ENCODE measurements at regions not wholly inside any gene's neighbourhood (a gene's known extent, or its start where the extent isn't known, plus 50 kb on each side); places are given as distances from the start of the nearest gene placed in this dataset.

GRCh38 chr12:124167141-124167540 lies 127.8 kb upstream of the RFLNA start:
- ATAC-seq (no peak), DNase-seq (ENCODE audit: low spot score in 2 of 2) (no peak)
- no peak overlapping the region for H3K27ac Mint-ChIP-seq
- no peaks in the 10 kb centered on the region for H3K36me3 Mint-ChIP-seq
- peaks cover 0 to 8% of the 10 kb centered on the region in 2 donors for H3K9me3 Mint-ChIP-seq

DNA sequence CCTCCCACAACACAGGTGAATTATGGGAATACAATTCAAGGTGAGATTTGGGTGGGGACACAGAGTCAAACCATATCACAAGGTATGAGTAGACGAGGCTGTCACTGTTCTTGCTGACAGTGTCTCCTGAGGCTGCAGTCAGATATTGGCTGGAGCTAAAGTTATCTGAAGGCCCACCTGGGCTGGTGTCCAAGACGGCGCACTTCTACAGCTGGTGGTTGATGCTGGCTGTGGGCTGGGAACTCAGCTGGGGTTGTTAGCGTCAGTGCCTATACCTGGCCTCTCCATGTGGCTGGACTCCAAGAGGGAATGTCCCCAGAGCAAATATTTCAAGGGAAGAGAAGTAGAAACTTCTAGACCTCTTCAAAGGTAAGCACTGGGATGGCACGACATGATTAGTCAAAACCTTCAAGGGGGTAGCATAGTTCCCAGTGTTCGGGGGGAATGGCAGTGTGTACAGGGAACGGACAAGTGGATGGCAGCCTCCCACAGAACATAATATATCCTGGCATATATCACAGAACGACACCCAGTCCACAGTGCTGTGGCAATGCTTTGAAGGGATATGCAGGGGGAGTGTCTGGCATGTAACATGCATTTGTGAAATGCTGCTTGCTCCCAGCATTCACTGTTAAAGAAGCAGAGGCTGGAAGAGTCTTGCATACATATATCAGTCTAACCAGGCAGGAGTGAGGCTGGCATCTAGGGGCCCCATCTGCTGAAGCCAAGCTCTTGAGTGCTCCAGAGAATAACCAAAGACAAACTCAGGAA lies 126.7 kb upstream of the RFLNA start:
- ATAC-seq (no peak), DNase-seq (ENCODE audit: low spot score in 2 of 2) (no peak)
- H3K36me3 Mint-ChIP-seq = no peaks in the 10 kb centered on the region

GRCh38 chr12:124169577-124170284 lies 125.2 kb upstream of the RFLNA start:
- DNase-seq (ENCODE audit: low spot score in 2 of 2) = no peak
- H3K27ac Mint-ChIP-seq = no peak overlapping the region
- H3K9me3 Mint-ChIP-seq = peaks cover 0 to 8% of the 10 kb centered on the region in 2 donors
- ATAC-seq = no peak
- H3K36me3 Mint-ChIP-seq = no peaks in the 10 kb centered on the region

More for the DNA sequence above, 126.7 kb upstream of the RFLNA start:
- Mint-ChIP-seq H3K9me3 (peaks cover 0 to 8% of the 10 kb centered on the region in 2 donors), H3K27ac (no peak overlapping the region)

DNA sequence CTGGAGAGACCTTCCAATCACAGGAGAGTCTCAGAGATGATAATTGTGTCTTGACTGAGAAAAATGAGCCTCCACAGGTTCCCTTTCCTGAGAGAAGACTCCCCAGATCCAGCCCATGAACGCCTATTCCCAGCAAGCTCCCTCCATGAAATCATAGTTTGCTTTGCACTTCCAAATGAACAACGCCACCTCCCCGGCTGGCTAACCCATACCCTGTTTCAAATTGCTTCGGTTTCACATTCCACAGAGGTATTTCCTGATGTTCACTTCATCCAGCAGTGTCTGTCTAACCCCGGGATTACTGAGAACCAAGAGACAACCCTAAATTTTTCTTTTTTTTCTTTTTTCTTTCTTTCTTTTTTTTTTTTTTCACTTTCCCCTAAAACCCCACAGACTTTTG lies 124.1 kb upstream of the RFLNA start:
- ATAC-seq (no peak), DNase-seq (ENCODE audit: low spot score in 2 of 2) (no peak)
- Mint-ChIP-seq H3K36me3 (no peaks in the 10 kb centered on the region), H3K27ac (no peak overlapping the region), H3K9me3 (peaks cover 0 to 3% of the 10 kb centered on the region in 2 donors)

DNA sequence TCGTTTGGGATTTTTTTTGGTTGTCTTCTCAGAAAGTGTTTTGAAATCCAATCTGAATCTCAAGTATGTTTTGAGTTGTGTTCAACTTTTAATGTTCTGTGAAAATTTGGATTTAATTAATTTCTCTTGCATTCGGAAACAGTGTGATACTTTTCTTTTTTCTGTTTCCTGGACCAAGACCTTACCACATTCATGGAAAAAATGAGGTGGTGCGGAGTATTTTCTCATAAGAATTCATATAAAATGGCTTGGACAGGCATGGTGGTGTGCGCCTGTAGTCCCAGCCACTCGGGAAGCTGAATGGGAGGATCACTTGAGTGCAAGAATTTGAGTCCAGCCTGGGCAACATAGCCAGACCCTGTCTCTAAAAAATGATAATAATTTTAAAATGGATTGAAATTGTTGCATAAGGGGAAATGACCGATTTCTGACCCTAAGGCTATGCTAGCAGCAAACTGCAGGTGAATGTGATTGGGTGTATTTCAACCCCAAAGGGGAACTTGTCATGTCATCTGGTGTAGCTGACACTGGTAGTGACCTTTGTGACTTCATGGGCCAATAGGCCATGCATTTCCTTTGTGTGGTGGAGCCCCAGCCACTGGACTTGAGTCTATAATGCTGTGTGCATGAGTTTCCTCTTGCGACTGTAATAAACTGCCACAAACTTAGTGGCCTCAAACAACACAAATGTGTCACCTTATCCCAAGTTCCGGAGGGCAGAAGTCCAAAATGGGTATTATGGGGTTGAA lies 123.5 kb upstream of the RFLNA start:
- no peak for ATAC-seq
- no peaks in the 10 kb centered on the region for H3K36me3 Mint-ChIP-seq
- H3K9me3 Mint-ChIP-seq = peaks cover 0 to 3% of the 10 kb centered on the region in 2 donors

DNA sequence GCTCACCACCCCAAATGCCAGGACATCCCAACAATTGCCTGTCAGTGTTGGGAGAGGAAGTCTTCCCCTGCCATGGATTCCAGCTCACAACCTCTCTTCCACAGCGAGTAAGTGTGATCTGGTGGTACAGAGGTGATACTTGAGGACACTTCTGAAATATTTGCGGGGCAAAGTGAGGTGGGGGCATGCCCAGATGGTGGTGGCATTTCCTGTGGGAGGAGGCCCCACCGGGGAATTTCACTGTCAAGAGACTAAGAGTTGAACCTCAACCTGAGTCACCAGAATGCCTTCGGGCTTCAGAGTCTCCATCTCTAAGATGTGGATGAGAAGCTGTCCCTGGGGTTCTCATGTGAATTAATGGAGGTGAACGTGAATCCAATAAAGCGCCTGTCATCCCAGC lies 122.3 kb upstream of the RFLNA start:
- H3K9me3 Mint-ChIP-seq = peaks cover 0 to 1% of the 10 kb centered on the region in 2 donors
- DNase-seq (ENCODE audit: low spot score in 2 of 2) = no peak
- no peak overlapping the region for H3K27ac Mint-ChIP-seq
- H3K36me3 Mint-ChIP-seq = no peaks in the 10 kb centered on the region
- ATAC-seq = no peak

More for the DNA sequence above, 123.5 kb upstream of the RFLNA start:
- H3K27ac Mint-ChIP-seq = no peak overlapping the region
- DNase-seq (ENCODE audit: low spot score in 2 of 2) = no peak

GRCh38 chr12:124173692-124174091 lies 121.2 kb upstream of the RFLNA start:
- no peak for DNase-seq (ENCODE audit: low spot score in 2 of 2)
- Mint-ChIP-seq H3K36me3 (no peaks in the 10 kb centered on the region), H3K27ac (no peak overlapping the region), H3K9me3 (no peaks in the 10 kb centered on the region)
- ATAC-seq = no peak

GRCh38 chr12:124174451-124175348 lies 120.2 kb upstream of the RFLNA start:
- H3K27ac Mint-ChIP-seq = no peak overlapping the region
- DNase-seq (ENCODE audit: low spot score in 2 of 2) (no peak), ATAC-seq (no peak)
- H3K36me3 Mint-ChIP-seq = no peaks in the 10 kb centered on the region
- H3K9me3 Mint-ChIP-seq = no peaks in the 10 kb centered on the region

GRCh38 chr12:124175704-124176103 lies 119.2 kb upstream of the RFLNA start:
- DNase-seq (ENCODE audit: low spot score in 2 of 2) = no peak
- no peak for ATAC-seq
- Mint-ChIP-seq H3K36me3 (no peaks in the 10 kb centered on the region), H3K9me3 (no peaks in the 10 kb centered on the region), H3K27ac (no peak overlapping the region)

GRCh38 chr12:124177276-124177950 lies 117.5 kb upstream of the RFLNA start:
- Mint-ChIP-seq H3K36me3 (no peaks in the 10 kb centered on the region), H3K9me3 (no peaks in the 10 kb centered on the region), H3K27ac (no peak overlapping the region)
- DNase-seq (ENCODE audit: low spot score in 2 of 2) = no peak
- no peak for ATAC-seq

GRCh38 chr12:124177951-124178316 lies 117.0 kb upstream of the RFLNA start:
- no peak for ATAC-seq
- DNase-seq (ENCODE audit: low spot score in 2 of 2) = no peak
- H3K9me3 Mint-ChIP-seq = no peaks in the 10 kb centered on the region
- no peaks in the 10 kb centered on the region for H3K36me3 Mint-ChIP-seq
- H3K27ac Mint-ChIP-seq = no peak overlapping the region

- H3K9me3 Mint-ChIP-seq = no peaks in the 10 kb centered on the region
- ATAC-seq (no peak), DNase-seq (ENCODE audit: low spot score in 2 of 2) (no peak)
- H3K36me3 Mint-ChIP-seq = no peaks in the 10 kb centered on the region
- H3K27ac Mint-ChIP-seq = no peak overlapping the region
These were observed 114.8 kb upstream of the RFLNA start for GRCh38 chr12:124179936-124180607.

DNA sequence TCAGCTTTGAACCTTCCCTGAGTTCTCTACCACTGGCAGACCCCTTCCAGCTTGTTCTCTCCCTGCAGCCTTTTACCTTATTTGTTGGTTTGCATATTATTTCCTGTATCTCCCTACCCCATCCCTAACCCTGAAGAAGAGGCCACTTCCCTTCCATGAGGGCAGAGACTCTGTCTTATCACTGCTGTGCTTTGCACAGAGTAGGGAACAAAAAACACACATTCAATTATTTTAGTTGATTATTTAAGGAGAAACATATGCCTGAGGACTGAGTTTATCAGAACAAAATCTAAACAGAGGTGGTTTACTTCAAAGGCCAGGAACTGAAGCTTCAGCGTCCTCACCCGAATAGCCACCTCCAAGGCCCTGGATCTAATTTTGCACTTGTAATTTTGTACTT lies 111.7 kb upstream of the RFLNA start:
- Mint-ChIP-seq H3K36me3 (no peaks in the 10 kb centered on the region), H3K27ac (no peak overlapping the region), H3K9me3 (no peaks in the 10 kb centered on the region)
- DNase-seq (ENCODE audit: low spot score in 2 of 2) (no peak), ATAC-seq (no peak)

GRCh38 chr12:124184456-124184855 lies 110.4 kb upstream of the RFLNA start:
- no peak for ATAC-seq

DNA sequence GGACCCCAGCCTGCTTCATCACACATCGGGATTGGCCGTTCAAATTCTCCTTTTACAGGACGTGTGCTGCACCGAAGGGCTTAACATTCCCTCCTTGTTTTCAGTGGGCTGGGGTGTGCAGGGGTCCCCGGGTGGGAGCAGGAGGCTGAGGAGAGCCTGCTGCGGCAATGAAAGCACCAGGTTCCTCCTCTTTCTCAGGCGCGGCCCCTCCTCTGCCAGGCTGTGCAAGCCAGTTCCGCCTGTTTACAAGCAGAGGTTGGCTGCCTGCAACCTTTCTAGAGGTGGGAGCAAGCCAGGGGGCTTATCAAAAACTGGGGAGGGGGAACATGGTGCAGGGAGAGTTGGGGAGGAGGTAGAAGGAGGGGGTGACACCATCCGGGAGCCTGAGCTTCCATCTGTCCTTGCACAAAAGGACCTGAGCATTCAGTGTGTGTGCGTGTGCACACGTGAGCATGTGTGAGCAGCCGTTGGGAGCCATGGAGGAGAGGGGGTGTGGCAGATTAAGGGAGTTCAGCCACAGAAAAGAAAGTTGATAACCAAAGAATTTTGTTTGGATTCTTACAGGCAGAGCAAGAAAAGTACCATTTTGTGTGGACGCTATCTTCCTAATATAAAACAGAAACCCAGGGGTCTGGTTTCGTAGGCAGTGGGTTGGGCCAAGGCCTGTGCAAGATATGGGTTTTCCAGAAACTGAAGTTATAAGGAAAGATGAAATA lies 108.8 kb upstream of the RFLNA start:
- DNase-seq (ENCODE audit: low spot score in 2 of 2) (no peak), ATAC-seq (no peak)
- Mint-ChIP-seq H3K36me3 (no peaks in the 10 kb centered on the region), H3K27ac (no peak overlapping the region), H3K9me3 (no peaks in the 10 kb centered on the region)

More at GRCh38 chr12:124184456-124184855, 110.4 kb upstream of the RFLNA start:
- H3K27ac Mint-ChIP-seq = no peak overlapping the region
- no peak for DNase-seq (ENCODE audit: low spot score in 2 of 2)
- no peaks in the 10 kb centered on the region for H3K36me3 Mint-ChIP-seq
- H3K9me3 Mint-ChIP-seq = no peaks in the 10 kb centered on the region
